H1 (cell line): ENCODE measurements at regions not wholly inside any gene's neighbourhood (a gene's known extent, or its start where the extent isn't known, plus 50 kb on each side); places are given as distances from the start of the nearest gene placed in this dataset.

Experiments
- CTCF ChIA-PET: fragments of 300-600 bp; sonication (Branson Sonifier 250); formaldehyde crosslinking; loops from one replicate; lab custom pipeline; 2021; ENCODE audit not compliant: partially characterized antibody; lab: Charles Lee
- POLR2A ChIA-PET: fragments of 300-600 bp; sonication (Branson Sonifier 250); formaldehyde crosslinking; loops from one replicate; lab custom pipeline; 2021; ENCODE audit warnings: inconsistent platforms; ENCODE audit not compliant: partially characterized antibody; lab: Charles Lee
- DNase-seq, 2 experiments: peaks; one replicate each; pipeline versions ENCODE4 v3.0.0 to v3.0.0-alpha.2; 2010 to 2022; ENCODE audit warnings: low spot score in 2 of 2, low read depth in 1 of 2, mixed read lengths in 1 of 2
- FAIRE-seq: peaks from 2 replicates; lab custom pipeline; 2011; peaks lifted over from hg19 to GRCh38; lab: Jason Lieb, UNC
- H2AFZ ChIP-seq: 2 replicates; pipeline ENCODE4 v1.8.1; 2012; ENCODE audit warnings: low read length, inconsistent platforms
- H2AK5ac ChIP-seq: 2 replicates; pipeline ENCODE4 v1.6.1; 2013; ENCODE audit warnings: low read depth, low read length
- H2BK120ac ChIP-seq: replicated peaks from 2 replicates; pipeline ENCODE3; 2013; ENCODE audit warnings: low read depth, low read length, inconsistent platforms
- H2BK12ac ChIP-seq: 2 replicates; pipeline ENCODE4 v1.6.1; 2013; ENCODE audit warnings: low read depth, low read length
- H2BK15ac ChIP-seq: 2 replicates; pipeline ENCODE4 v1.6.1; 2013; ENCODE audit warnings: low read length
- H2BK20ac ChIP-seq: 2 replicates; pipeline ENCODE4 v1.6.1; 2013; ENCODE audit warnings: low read length
- H2BK5ac ChIP-seq: 2 replicates; pipeline ENCODE4 v1.6.1; 2013; ENCODE audit warnings: low read depth, low read length
- H3K14ac ChIP-seq: 2 replicates; pipeline ENCODE4 v1.6.1; 2013; ENCODE audit warnings: inconsistent platforms; ENCODE audit not compliant: insufficient read length
- H3K18ac ChIP-seq: 2 replicates; pipeline ENCODE4 v1.6.1; 2013; ENCODE audit warnings: low read length; ENCODE audit errors: extremely low read depth
- H3K23ac ChIP-seq: 2 replicates; pipeline ENCODE4 v1.6.1; 2013; ENCODE audit warnings: inconsistent platforms; ENCODE audit not compliant: insufficient read length
- H3K23me2 ChIP-seq: 2 replicates; pipeline ENCODE4 v1.6.1; 2013; ENCODE audit warnings: low read depth, low read length
- H3K27ac ChIP-seq: 2 replicates; pipeline ENCODE4 v1.6.1; 2011; ENCODE audit warnings: low read depth, low read length, inconsistent platforms
- H3K27me3 ChIP-seq, 4 experiments: replicated peaks in 1 of 4; 1 replicate in 1 of 4; 2 replicates in 3 of 4; pipeline versions ENCODE4 v1.6.1 to v1.8.1; 2011 to 2013; ENCODE audit warnings: low read length in 3 of 4, mild to moderate bottlenecking in 3 of 4, inconsistent platforms in 2 of 4, mixed read lengths in 2 of 4, moderate library complexity in 1 of 4; ENCODE audit not compliant: control insufficient read depth in 3 of 4, insufficient read depth in 3 of 4; ENCODE audit errors: extremely low read depth in 1 of 4
- H3K36me3 ChIP-seq, 4 experiments: 2 replicates each; pipeline versions ENCODE4 v1.6.1 to v1.8.1; 2011 to 2013; ENCODE audit warnings: mild to moderate bottlenecking in 4 of 4, low read length in 3 of 4, moderate library complexity in 2 of 4, control low read depth in 1 of 4, inconsistent platforms in 1 of 4; ENCODE audit not compliant: insufficient read depth in 4 of 4, control insufficient read depth in 2 of 4
- H3K4ac ChIP-seq: replicated peaks from 2 replicates; pipeline ENCODE3; 2013; ENCODE audit warnings: low read length, low read depth, mixed read lengths, inconsistent platforms; ENCODE audit not compliant: insufficient read length
- H3K4me1 ChIP-seq, 4 experiments: replicated peaks in 1 of 4; 1 replicate in 1 of 4; 2 replicates in 3 of 4; pipeline versions ENCODE4 v1.6.1 to v1.8.1; 2011 to 2013; ENCODE audit warnings: low read length in 3 of 4, inconsistent platforms in 2 of 4, mixed read lengths in 1 of 4; ENCODE audit not compliant: insufficient read depth in 4 of 4, control insufficient read depth in 3 of 4
- H3K4me2 ChIP-seq, 2 experiments: 2 replicates each; pipeline versions ENCODE4 v1.6.1 to v1.8.1; 2011 to 2013; ENCODE audit warnings: low read depth in 2 of 2, low read length in 2 of 2, control low read depth in 1 of 2, inconsistent platforms in 1 of 2, mild to moderate bottlenecking in 1 of 2; ENCODE audit not compliant: insufficient read depth in 1 of 2
- H3K4me3 ChIP-seq, 4 experiments: fragments of 200-600, 300-600 bp in 1 of 4; sonication (generic), shearing (Covaris generic), sonication (Bioruptor Twin) in 1 of 4; 2 replicates each; pipeline versions ENCODE4 v1.5.1 to v1.8.1; 2011 to 2016; ENCODE audit warnings: low read length in 4 of 4, low read depth in 3 of 4, control low read depth in 2 of 4, inconsistent platforms in 2 of 4, mild to moderate bottlenecking in 2 of 4, mixed read lengths in 1 of 4, moderate library complexity in 1 of 4; ENCODE audit not compliant: insufficient read depth in 2 of 4; ENCODE audit errors: extremely low read depth in 1 of 4
- H3K56ac ChIP-seq: replicated peaks from 2 replicates; pipeline ENCODE3; 2013; ENCODE audit warnings: low read depth, mild to moderate bottlenecking, mixed read lengths, low read length, inconsistent platforms; ENCODE audit not compliant: insufficient read length
- H3K79me1 ChIP-seq: 2 replicates; pipeline ENCODE4 v1.6.1; 2013; ENCODE audit warnings: low read depth, low read length, control low read depth
- H3K79me2 ChIP-seq, 2 experiments: 2 replicates each; pipeline versions ENCODE4 v1.6.1 to v1.8.1; 2012 to 2013; ENCODE audit warnings: low read length in 2 of 2, mild to moderate bottlenecking in 2 of 2, inconsistent platforms in 1 of 2; ENCODE audit not compliant: insufficient read depth in 2 of 2, control insufficient read depth in 1 of 2
- H3K9ac ChIP-seq, 4 experiments: replicated peaks in 1 of 4; 1 replicate in 1 of 4; 2 replicates in 3 of 4; pipeline versions ENCODE4 v1.6.1 to v1.8.1; 2011 to 2013; ENCODE audit warnings: low read depth in 3 of 4, low read length in 3 of 4, control low read depth in 2 of 4, mild to moderate bottlenecking in 2 of 4, moderate library complexity in 2 of 4, inconsistent platforms in 1 of 4; ENCODE audit errors: extremely low read depth in 1 of 4
- H3K9me3 ChIP-seq, 2 experiments: 2 replicates each; pipeline versions ENCODE4 v1.6.1 to v1.8.1; 2012 to 2013; ENCODE audit warnings: mild to moderate bottlenecking in 2 of 2, moderate library complexity in 2 of 2, control low read depth in 1 of 2, inconsistent platforms in 1 of 2, low read depth in 1 of 2, low read length in 1 of 2, mixed read lengths in 1 of 2; ENCODE audit not compliant: insufficient read depth in 2 of 2
- H4K20me1 ChIP-seq, 2 experiments: replicated peaks in 1 of 2; 2 replicates each; pipeline versions ENCODE3 to v1.8.1; 2011 to 2013; ENCODE audit warnings: inconsistent platforms in 2 of 2, low read length in 2 of 2, mild to moderate bottlenecking in 1 of 2; ENCODE audit not compliant: insufficient read depth in 2 of 2, control insufficient read depth in 1 of 2
- H4K5ac ChIP-seq: 2 replicates; pipeline ENCODE4 v1.6.1; 2013; ENCODE audit warnings: low read length, low read depth, mixed read lengths, inconsistent platforms; ENCODE audit not compliant: insufficient read length
- H4K8ac ChIP-seq: 2 replicates; pipeline ENCODE4 v1.8.0; 2013; ENCODE audit warnings: mild to moderate bottlenecking, moderate library complexity, low read length, inconsistent platforms; ENCODE audit not compliant: insufficient read depth; ENCODE audit errors: extremely low read depth
- H4K91ac ChIP-seq: replicated peaks from 2 replicates; pipeline ENCODE3; 2013; ENCODE audit warnings: low read length, mixed read lengths, inconsistent platforms; ENCODE audit not compliant: insufficient read length
- ASH2L ChIP-seq: fragments of 200-600, 300-600 bp; sonication (generic); IDR thresholded peaks from one replicate; pipeline ENCODE4 v1.7.1; 2017; ENCODE audit warnings: low read length
- ATF2 ChIP-seq: IDR thresholded peaks from 2 replicates; pipeline ENCODE4 v1.6.1; 2012; ENCODE audit warnings: low read length, inconsistent platforms
- BRCA1 ChIP-seq: IDR thresholded peaks from 2 replicates; pipeline ENCODE4 v1.6.1; 2012; ENCODE audit warnings: low read depth, low read length, improper control_type of control experiment
- CBX8 ChIP-seq: fragments of 300-800, 300-1000 bp; sonication (generic); IDR thresholded peaks from 2 replicates; pipeline ENCODE4 v1.7.1; 2016; ENCODE audit warnings: low read depth, low read length, borderline replicate concordance
- EGR1 ChIP-seq: IDR thresholded peaks from 2 replicates; pipeline ENCODE4 v1.6.1; 2011; ENCODE audit warnings: low read depth, low read length, borderline replicate concordance
- GTF2F1 ChIP-seq: IDR thresholded peaks from 2 replicates; pipeline ENCODE4 v1.6.1; 2012; ENCODE audit warnings: low read depth, low read length, improper control_type of control experiment, borderline replicate concordance
- HDAC2 ChIP-seq, 2 experiments: fragments of 300-600 bp in 1 of 2; sonication (generic) in 1 of 2; IDR thresholded peaks; 2 replicates each; pipeline ENCODE4 v1.6.1; 2011 to 2012; ENCODE audit warnings: low read depth in 2 of 2, low read length in 2 of 2, mild to moderate bottlenecking in 2 of 2, moderate library complexity in 2 of 2, borderline replicate concordance in 1 of 2, inconsistent platforms in 1 of 2
- MAX ChIP-seq: IDR thresholded peaks from 2 replicates; pipeline ENCODE4 v1.6.1; 2012; ENCODE audit warnings: inconsistent platforms
- POLR2A ChIP-seq, 2 experiments: IDR thresholded peaks; 1 replicate in 1 of 2; 2 replicates in 1 of 2; pipeline ENCODE4 v1.6.1; 2011; ENCODE audit warnings: low read depth in 2 of 2, low read length in 2 of 2, mild to moderate bottlenecking in 2 of 2; ENCODE audit errors: control extremely low read depth in 1 of 2
- SP2 ChIP-seq: IDR thresholded peaks from 2 replicates; pipeline ENCODE4 v1.6.1; 2012; ENCODE audit warnings: mild to moderate bottlenecking, low read length, inconsistent platforms
- TAF1 ChIP-seq: IDR thresholded peaks from 2 replicates; pipeline ENCODE4 v1.6.1; 2011; ENCODE audit warnings: mild to moderate bottlenecking, low read depth, low read length
- YY1 ChIP-seq: IDR thresholded peaks from 2 replicates; pipeline ENCODE4 v1.6.1; 2011; ENCODE audit warnings: low read depth, mild to moderate bottlenecking, low read length

GRCh38 chr1:69016468-69016867 lies 519.6 kb upstream of the DEPDC1 start:
- Histone ChIP-seq H2BK20ac (no peak overlapping the region), H3K27ac (no peak overlapping the region), H3K18ac (no peak overlapping the region), H3K4me2 (no peak overlapping the region), H2BK5ac (no peak overlapping the region), H3K79me1 (no peaks in the 10 kb centered on the region), H4K5ac (no peak overlapping the region), H3K9ac (no peak overlapping the region), H3K23me2 (peaks cover 1% of the 10 kb centered on the region; the same call in 1 of the 2 replicates), H2BK15ac (no peak overlapping the region), H2BK120ac (no peak overlapping the region), H2AFZ (no peak overlapping the region), H3K56ac (no peak overlapping the region), H4K8ac (no peak overlapping the region), H2BK12ac (no peak overlapping the region), H4K20me1 (no peaks in the 10 kb centered on the region), H3K27me3 (no peaks in the 10 kb centered on the region), H3K4ac (no peak overlapping the region), H3K14ac (no peak overlapping the region), H3K23ac (no peak overlapping the region), H3K36me3 (no peaks in the 10 kb centered on the region), H3K79me2 (no peaks in the 10 kb centered on the region), H3K9me3 (no peaks in the 10 kb centered on the region), H2AK5ac (no peak overlapping the region), H3K4me1 (no peaks in the 10 kb centered on the region), H4K91ac (no peak overlapping the region), H3K4me3 (no peak overlapping the region)
- FAIRE-seq (no peak), DNase-seq (no peak)
- POLR2A ChIA-PET: no interaction called here
- TF ChIP-seq EGR1: no peak
- no peak for TF ChIP-seq GTF2F1
- TF ChIP-seq MAX: no peak
- no peak for TF ChIP-seq ATF2
- no peak for TF ChIP-seq HDAC2 (IDR thresholded peaks at IDR 0.05; ENCODE audit: borderline replicate concordance in 1 of 2, low read depth in 2 of 2, low read length in 2 of 2)
- TF ChIP-seq ASH2L: no peak
- TF ChIP-seq TAF1: no peak
- no peak for TF ChIP-seq BRCA1
- no peak for TF ChIP-seq CBX8
- no peak for TF ChIP-seq YY1
- TF ChIP-seq SP2: no peak
- TF ChIP-seq POLR2A (IDR thresholded peaks at IDR 0.05; ENCODE audit: control extremely low read depth in 1 of 2, low read depth in 2 of 2, low read length in 2 of 2): no peak
- CTCF ChIA-PET: interaction anchor here (1.2 to 1.9 kb wide), 5 partner anchors 10 to 416 kb away, joined by 3 to 5 read pairs (median 4); no protein-coding TSS in a partner anchor
